ENCODE measurements at regions not wholly inside any gene's neighbourhood (a gene's known extent, or its start where the extent isn't known, plus 50 kb on each side); places are given as distances from the start of the nearest gene placed in this dataset.

- TF ChIP-seq, protein P1, sequence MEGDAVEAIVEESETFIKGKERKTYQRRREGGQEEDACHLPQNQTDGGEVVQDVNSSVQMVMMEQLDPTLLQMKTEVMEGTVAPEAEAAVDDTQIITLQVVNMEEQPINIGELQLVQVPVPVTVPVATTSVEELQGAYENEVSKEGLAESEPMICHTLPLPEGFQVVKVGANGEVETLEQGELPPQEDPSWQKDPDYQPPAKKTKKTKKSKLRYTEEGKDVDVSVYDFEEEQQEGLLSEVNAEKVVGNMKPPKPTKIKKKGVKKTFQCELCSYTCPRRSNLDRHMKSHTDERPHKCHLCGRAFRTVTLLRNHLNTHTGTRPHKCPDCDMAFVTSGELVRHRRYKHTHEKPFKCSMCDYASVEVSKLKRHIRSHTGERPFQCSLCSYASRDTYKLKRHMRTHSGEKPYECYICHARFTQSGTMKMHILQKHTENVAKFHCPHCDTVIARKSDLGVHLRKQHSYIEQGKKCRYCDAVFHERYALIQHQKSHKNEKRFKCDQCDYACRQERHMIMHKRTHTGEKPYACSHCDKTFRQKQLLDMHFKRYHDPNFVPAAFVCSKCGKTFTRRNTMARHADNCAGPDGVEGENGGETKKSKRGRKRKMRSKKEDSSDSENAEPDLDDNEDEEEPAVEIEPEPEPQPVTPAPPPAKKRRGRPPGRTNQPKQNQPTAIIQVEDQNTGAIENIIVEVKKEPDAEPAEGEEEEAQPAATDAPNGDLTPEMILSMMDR (IDR thresholded peaks at IDR 0.05; ENCODE audit: control extremely low read depth, extremely low read depth), result no peak
- WGBS, 2 donors, result 81 to 82% methylated on average over 4 of the region's 4 CpGs
- Histone ChIP-seq H3K9ac (ENCODE audit: insufficient read depth in 1 of 2, low read length in 2 of 2) (no peak overlapping the region), H3K27me3 (ENCODE audit: control insufficient read depth in 3 of 3, insufficient read depth in 3 of 3, low read length in 2 of 3) (no peaks in the 10 kb centered on the region), H3K9me3 (ENCODE audit: control insufficient read depth in 4 of 4, insufficient read depth in 3 of 4, low read length in 3 of 4) (no peaks in the 10 kb centered on the region), H3K4me3 (no peak overlapping the region), H3K27ac (ENCODE audit: low read depth in 1 of 2, low read length in 1 of 2) (no peak overlapping the region), H3K36me3 (ENCODE audit: control insufficient read depth in 4 of 4, insufficient read depth in 4 of 4, low read length in 4 of 4) (no peaks in the 10 kb centered on the region), H3K4me1 (ENCODE audit: control insufficient read depth in 5 of 5, insufficient read depth in 5 of 5, low read length in 5 of 5) (peaks cover 0 to 20% (median 0%) of the 10 kb centered on the region in 5 donors)
- ATAC-seq (ENCODE audit: insufficient read depth, low FRiP score) (no peak), DNase-seq (no peak)
These were observed 420.1 kb upstream of the INTU start for GRCh38 chr4:127212701-127213100.

- H3K27me3 ChIP-seq (ENCODE audit: control insufficient read depth in 3 of 3, insufficient read depth in 3 of 3, low read length in 2 of 3), result no peaks in the 10 kb centered on the region
- WGBS, 2 donors, result 71 to 72% methylated on average over 2 of the region's 2 CpGs
- H3K4me1 ChIP-seq (ENCODE audit: control insufficient read depth in 5 of 5, insufficient read depth in 5 of 5, low read length in 5 of 5), result peaks cover 0 to 20% (median 0%) of the 10 kb centered on the region in 5 donors
- no peaks in the 10 kb centered on the region for H3K9me3 ChIP-seq (ENCODE audit: control insufficient read depth in 4 of 4, insufficient read depth in 3 of 4, low read length in 3 of 4)
- DNase-seq (peak; percentile 20 to 84 (median 84)), ATAC-seq (ENCODE audit: insufficient read depth, low FRiP score) (no peak)
- TF ChIP-seq, protein P1 (IDR thresholded peaks at IDR 0.05; ENCODE audit: control extremely low read depth, extremely low read depth), result no peak
- H3K36me3 ChIP-seq (ENCODE audit: control insufficient read depth in 4 of 4, insufficient read depth in 4 of 4, low read length in 4 of 4), result no peaks in the 10 kb centered on the region
- H3K9ac ChIP-seq (ENCODE audit: insufficient read depth in 1 of 2, low read length in 2 of 2), result no peak overlapping the region
- no peak overlapping the region for H3K4me3 ChIP-seq
- H3K27ac ChIP-seq (ENCODE audit: low read depth in 1 of 2, low read length in 1 of 2), result no peak overlapping the region
These were observed 418.7 kb upstream of the INTU start for GRCh38 chr4:127214016-127214415.

- Histone ChIP-seq H3K4me1 (ENCODE audit: control insufficient read depth in 5 of 5, insufficient read depth in 5 of 5, low read length in 5 of 5) (peaks cover 0 to 20% (median 0%) of the 10 kb centered on the region in 5 donors), H3K9me3 (ENCODE audit: control insufficient read depth in 4 of 4, insufficient read depth in 3 of 4, low read length in 3 of 4) (no peaks in the 10 kb centered on the region), H3K27me3 (ENCODE audit: control insufficient read depth in 3 of 3, insufficient read depth in 3 of 3, low read length in 2 of 3) (no peaks in the 10 kb centered on the region), H3K9ac (ENCODE audit: insufficient read depth in 1 of 2, low read length in 2 of 2) (no peak overlapping the region), H3K4me3 (no peak overlapping the region), H3K27ac (ENCODE audit: low read depth in 1 of 2, low read length in 1 of 2) (no peak overlapping the region), H3K36me3 (ENCODE audit: control insufficient read depth in 4 of 4, insufficient read depth in 4 of 4, low read length in 4 of 4) (no peaks in the 10 kb centered on the region)
- TF ChIP-seq, protein P1 (IDR thresholded peaks at IDR 0.05; ENCODE audit: control extremely low read depth, extremely low read depth), result no peak
- no peak for ATAC-seq (ENCODE audit: insufficient read depth, low FRiP score)
- DNase-seq, result no peak
- 80 to 91% methylated on average over 4 of the region's 4 CpGs for WGBS, 2 donors
These were observed 417.8 kb upstream of the INTU start for GRCh38 chr4:127214931-127215330.

DNA sequence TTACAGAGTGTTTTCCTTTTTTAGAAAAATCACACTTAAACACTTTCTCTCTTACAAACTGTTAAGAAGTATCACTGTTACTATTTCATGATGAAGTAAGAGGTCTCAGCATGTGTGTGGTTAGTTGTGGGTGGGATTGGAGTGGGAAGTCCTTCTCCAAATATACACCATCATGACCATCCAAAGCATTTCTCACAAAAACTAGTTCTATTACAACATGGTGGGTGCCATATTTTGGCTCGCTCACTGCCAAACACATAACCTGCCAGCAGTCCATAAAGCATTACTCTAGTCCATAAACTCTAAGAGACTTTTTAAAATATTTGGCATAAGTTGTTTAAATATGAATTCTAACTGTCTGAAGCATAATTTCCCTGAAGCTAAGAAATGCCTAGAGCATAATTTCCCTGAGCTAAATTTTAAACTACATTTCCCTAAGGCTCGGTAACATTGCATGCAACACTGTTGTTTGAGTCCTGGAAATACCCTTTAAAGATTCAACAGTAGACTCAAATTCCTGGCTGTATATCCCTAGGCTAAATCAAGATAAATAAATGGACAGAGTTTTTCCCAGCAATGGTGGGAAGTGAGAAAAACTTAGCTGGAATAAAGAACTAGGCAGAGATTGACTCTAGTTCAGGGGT, 415.0 kb upstream of the INTU start:
- Histone ChIP-seq H3K27me3 (ENCODE audit: control insufficient read depth in 3 of 3, insufficient read depth in 3 of 3, low read length in 2 of 3) (no peaks in the 10 kb centered on the region), H3K27ac (ENCODE audit: low read depth in 1 of 2, low read length in 1 of 2) (no peak overlapping the region), H3K36me3 (ENCODE audit: control insufficient read depth in 4 of 4, insufficient read depth in 4 of 4, low read length in 4 of 4) (no peaks in the 10 kb centered on the region), H3K4me1 (ENCODE audit: control insufficient read depth in 5 of 5, insufficient read depth in 5 of 5, low read length in 5 of 5) (peaks cover 0 to 8% (median 0%) of the 10 kb centered on the region in 5 donors), H3K9ac (ENCODE audit: insufficient read depth in 1 of 2, low read length in 2 of 2) (no peak overlapping the region), H3K4me3 (no peak overlapping the region), H3K9me3 (ENCODE audit: control insufficient read depth in 4 of 4, insufficient read depth in 3 of 4, low read length in 3 of 4) (peaks cover 0 to 2% (median 0%) of the 10 kb centered on the region in 4 donors)
- DNase-seq (no peak), ATAC-seq (ENCODE audit: insufficient read depth, low FRiP score) (no peak)
- 87 to 92% methylated on average over 2 of the region's 2 CpGs for WGBS, 2 donors
- TF ChIP-seq, protein P1 (IDR thresholded peaks at IDR 0.05; ENCODE audit: control extremely low read depth, extremely low read depth), result no peak

All from lung (tissue), 11 donors.